Nephron (organoid): ENCODE measurements at regions not wholly inside any gene's neighbourhood (a gene's known extent, or its start where the extent isn't known, plus 50 kb on each side); places are given as distances from the start of the nearest gene placed in this dataset.

Experiments used
- H3K27ac Mint-ChIP-seq, 3 experiments: 2 replicates each; pipeline ENCODE4 v1.8.0; 2020; ENCODE audit warnings: mixed read lengths in 3 of 3, mild to moderate bottlenecking in 2 of 3, moderate library complexity in 1 of 3
- H3K27me3 Mint-ChIP-seq: 2 replicates; pipeline ENCODE4 v1.8.0; 2021; ENCODE audit warnings: low read depth, mild to moderate bottlenecking, moderate library complexity, mixed read lengths
- H3K36me3 Mint-ChIP-seq: 2 replicates; pipeline ENCODE4 v1.8.0; 2020; ENCODE audit warnings: low read depth, mixed read lengths
- H3K4me1 Mint-ChIP-seq: 2 replicates; pipeline ENCODE4 v1.8.0; 2020; ENCODE audit warnings: mixed read lengths
- H3K4me3 Mint-ChIP-seq, 3 experiments: 2 replicates each; pipeline ENCODE4 v1.8.0; 2020; ENCODE audit warnings: mild to moderate bottlenecking in 3 of 3, mixed read lengths in 3 of 3, moderate library complexity in 2 of 3
- H3K9me3 Mint-ChIP-seq: 2 replicates; pipeline ENCODE4 v1.8.0; 2020; ENCODE audit warnings: mixed read lengths
- CTCF ChIP-seq, 3 experiments: fragments of 200-600 bp; sonication (generic); IDR thresholded peaks; one replicate each; pipeline ENCODE4 v1.5.0; 2021; ENCODE audit warnings: antibody characterized with exemption in 3 of 3; ENCODE audit not compliant: unreplicated experiment in 3 of 3

GRCh38 chr20:50403565-50404418 is 106.4 kb upstream of the PTPN1 start:
- TF ChIP-seq CTCF (IDR thresholded peaks at IDR 0.05; ENCODE audit: unreplicated experiment in 3 of 3), result no peak
- no peaks in the 10 kb centered on the region for H3K36me3 Mint-ChIP-seq
- no peak overlapping the region for H3K4me3 Mint-ChIP-seq
- no peak overlapping the region for H3K27ac Mint-ChIP-seq
- H3K27me3 Mint-ChIP-seq, result peaks cover 37% of the 10 kb centered on the region
- no peaks in the 10 kb centered on the region for H3K9me3 Mint-ChIP-seq
- peaks cover 13% of the 10 kb centered on the region for H3K4me1 Mint-ChIP-seq

- H3K27me3 Mint-ChIP-seq, result peaks cover 33% of the 10 kb centered on the region
- TF ChIP-seq CTCF (IDR thresholded peaks at IDR 0.05; ENCODE audit: unreplicated experiment in 3 of 3), result no peak
- H3K36me3 Mint-ChIP-seq, result no peaks in the 10 kb centered on the region
- no peak overlapping the region for H3K27ac Mint-ChIP-seq
- H3K4me1 Mint-ChIP-seq, result peaks cover 10% of the 10 kb centered on the region
- no peaks in the 10 kb centered on the region for H3K9me3 Mint-ChIP-seq
- H3K4me3 Mint-ChIP-seq, result no peak overlapping the region
These were observed 105.6 kb upstream of the PTPN1 start for GRCh38 chr20:50404419-50405234.

GRCh38 chr20:50405235-50405914 is 104.8 kb upstream of the PTPN1 start:
- H3K9me3 Mint-ChIP-seq, result no peaks in the 10 kb centered on the region
- H3K36me3 Mint-ChIP-seq, result no peaks in the 10 kb centered on the region
- H3K27ac Mint-ChIP-seq, result no peak overlapping the region
- no peak for TF ChIP-seq CTCF (IDR thresholded peaks at IDR 0.05; ENCODE audit: unreplicated experiment in 3 of 3)
- peaks cover 25% of the 10 kb centered on the region for H3K27me3 Mint-ChIP-seq
- no peak overlapping the region for H3K4me3 Mint-ChIP-seq
- H3K4me1 Mint-ChIP-seq, result peaks cover 4% of the 10 kb centered on the region

GRCh38 chr20:50405915-50406609 is 104.1 kb upstream of the PTPN1 start:
- Mint-ChIP-seq H3K27me3 (peaks cover 21% of the 10 kb centered on the region), H3K36me3 (no peaks in the 10 kb centered on the region), H3K4me1 (peaks cover 4% of the 10 kb centered on the region), H3K4me3 (no peak overlapping the region), H3K27ac (no peak overlapping the region), H3K9me3 (no peaks in the 10 kb centered on the region)
- no peak for TF ChIP-seq CTCF (IDR thresholded peaks at IDR 0.05; ENCODE audit: unreplicated experiment in 3 of 3)

- Mint-ChIP-seq H3K27ac (no peak overlapping the region), H3K9me3 (peaks cover under 1% of the 10 kb centered on the region), H3K27me3 (peaks cover 24% of the 10 kb centered on the region), H3K4me1 (peaks cover 4% of the 10 kb centered on the region), H3K36me3 (no peaks in the 10 kb centered on the region), H3K4me3 (no peak overlapping the region)
- TF ChIP-seq CTCF (IDR thresholded peaks at IDR 0.05; ENCODE audit: unreplicated experiment in 3 of 3), result no peak
These were observed 103.5 kb upstream of the PTPN1 start for GRCh38 chr20:50406610-50407136.
